Prostate gland (tissue), 2 donors: ENCODE measurements at regions not wholly inside any gene's neighbourhood (a gene's known extent, or its start where the extent isn't known, plus 50 kb on each side); places are given as distances from the start of the nearest gene placed in this dataset.

ENCODE experiments used
- CTCF ChIP-seq, 4 experiments: fragments of 200-600 bp in 2 of 4; fragments of 450-650 bp in 2 of 4; sonication (generic) in 2 of 4; IDR thresholded peaks; 1 replicate in 3 of 4; 2 replicates in 1 of 4; pipeline ENCODE4 v1.5.1; 2016 to 2019; ENCODE audit warnings: antibody characterized with exemption in 4 of 4, mild to moderate bottlenecking in 2 of 4, moderate library complexity in 2 of 4
- POLR2A ChIP-seq: fragments of 450-650 bp; IDR thresholded peaks from one replicate; pipeline ENCODE4 v1.6.1; 2016; ENCODE audit warnings: antibody characterized with exemption, mild to moderate bottlenecking
- POLR2AphosphoS5 ChIP-seq: sonication (generic); formaldehyde crosslinking; IDR thresholded peaks from one replicate; pipeline ENCODE4 v1.6.1; 2017; ENCODE audit warnings: antibody characterized with exemption

DNA sequence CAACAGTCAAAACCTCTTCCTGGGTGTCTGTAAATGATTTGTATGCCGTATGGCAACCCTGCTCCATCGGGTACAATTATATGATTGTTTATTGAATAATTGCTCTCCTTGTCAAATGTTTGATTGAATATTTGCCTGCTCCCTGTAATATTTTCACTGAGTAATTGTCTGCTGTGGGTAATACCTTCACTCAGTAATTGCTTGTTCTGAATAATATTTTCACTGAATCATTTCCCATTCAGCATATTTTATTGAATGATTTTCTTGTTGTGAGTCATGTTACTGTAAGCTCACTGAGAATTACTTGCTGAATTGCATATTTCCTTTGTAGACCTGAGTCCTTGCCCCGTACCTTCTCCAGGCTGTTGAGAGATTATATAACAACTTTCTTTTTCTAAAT lies 535.2 kb downstream of the METTL4 start:
- no peak for TF ChIP-seq CTCF (IDR thresholded peaks at IDR 0.05)
- no peak for TF ChIP-seq POLR2A
- TF ChIP-seq POLR2AphosphoS5: no peak
